Activated T-cell treated with anti-CD3 and anti-CD28 coated beads, Interleukin-2, amount 50 U/mL, for 24 hours (primary cell): ENCODE measurements at regions not wholly inside any gene's neighbourhood (a gene's known extent, or its start where the extent isn't known, plus 50 kb on each side); places are given as distances from the start of the nearest gene placed in this dataset.

Source experiments
- DNase-seq: peaks from one replicate; pipeline ENCODE4 v3.0.0-alpha.2; 2020
- H3K27ac Mint-ChIP-seq: 2 replicates; pipeline ENCODE4 v1.8.0; 2020; ENCODE audit warnings: mild to moderate bottlenecking, mixed read lengths
- H3K27me3 Mint-ChIP-seq: 2 replicates; pipeline ENCODE4 v1.8.0; 2020; ENCODE audit warnings: mixed read lengths
- H3K36me3 Mint-ChIP-seq: 2 replicates; pipeline ENCODE4 v1.8.0; 2020; ENCODE audit warnings: low read depth, mixed read lengths
- H3K4me1 Mint-ChIP-seq: 2 replicates; pipeline ENCODE4 v1.8.0; 2020; ENCODE audit warnings: low read depth, mixed read lengths
- H3K4me3 Mint-ChIP-seq: 2 replicates; pipeline ENCODE4 v1.8.0; 2020; ENCODE audit warnings: mild to moderate bottlenecking, moderate library complexity, mixed read lengths
- H3K9me3 Mint-ChIP-seq: 2 replicates; pipeline ENCODE4 v1.8.0; 2020; ENCODE audit warnings: mixed read lengths

DNA sequence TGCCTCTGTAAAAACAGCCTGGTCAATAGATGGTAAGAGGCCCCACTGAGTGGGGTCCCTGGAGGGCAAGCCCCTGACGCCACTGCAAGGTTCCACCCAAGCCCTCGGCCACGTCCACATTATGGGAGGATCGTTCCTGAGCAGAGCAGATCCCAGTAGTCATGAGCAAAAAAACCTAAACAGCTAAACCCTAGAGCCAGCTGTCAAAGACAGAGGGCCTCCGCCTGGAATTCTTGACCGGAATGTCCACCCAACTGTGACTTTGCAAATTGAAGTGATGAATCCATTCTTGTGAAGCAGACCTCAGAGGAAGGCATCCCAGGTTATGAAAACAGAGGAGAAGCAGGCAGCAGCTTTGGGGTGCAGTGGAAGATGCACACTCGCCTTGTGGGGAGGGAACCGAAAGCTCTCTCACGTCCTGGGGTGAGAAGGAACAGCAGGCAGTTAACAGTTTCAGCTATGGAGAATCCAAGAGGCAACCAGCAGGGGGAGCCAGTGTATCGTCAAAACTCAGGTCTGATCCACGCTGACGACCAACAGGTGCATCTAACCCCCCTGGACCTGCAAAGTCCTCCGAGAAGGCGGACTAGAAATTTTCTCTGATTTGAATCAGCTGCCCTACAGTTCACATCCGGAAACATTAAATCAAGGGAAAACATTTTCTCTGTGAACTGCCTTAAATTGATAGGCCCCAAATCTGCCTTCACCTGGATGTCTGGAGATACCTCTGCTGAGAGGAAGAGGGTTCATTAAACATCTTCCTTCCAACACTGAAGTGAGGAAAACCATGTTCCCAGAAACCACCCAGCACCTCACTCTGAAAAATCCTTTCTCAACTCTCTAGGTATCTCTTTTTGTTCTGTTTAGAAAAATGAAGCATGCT is 139.1 kb upstream of the PFKP start:
- no peak overlapping the region for H3K4me3 Mint-ChIP-seq

DNA sequence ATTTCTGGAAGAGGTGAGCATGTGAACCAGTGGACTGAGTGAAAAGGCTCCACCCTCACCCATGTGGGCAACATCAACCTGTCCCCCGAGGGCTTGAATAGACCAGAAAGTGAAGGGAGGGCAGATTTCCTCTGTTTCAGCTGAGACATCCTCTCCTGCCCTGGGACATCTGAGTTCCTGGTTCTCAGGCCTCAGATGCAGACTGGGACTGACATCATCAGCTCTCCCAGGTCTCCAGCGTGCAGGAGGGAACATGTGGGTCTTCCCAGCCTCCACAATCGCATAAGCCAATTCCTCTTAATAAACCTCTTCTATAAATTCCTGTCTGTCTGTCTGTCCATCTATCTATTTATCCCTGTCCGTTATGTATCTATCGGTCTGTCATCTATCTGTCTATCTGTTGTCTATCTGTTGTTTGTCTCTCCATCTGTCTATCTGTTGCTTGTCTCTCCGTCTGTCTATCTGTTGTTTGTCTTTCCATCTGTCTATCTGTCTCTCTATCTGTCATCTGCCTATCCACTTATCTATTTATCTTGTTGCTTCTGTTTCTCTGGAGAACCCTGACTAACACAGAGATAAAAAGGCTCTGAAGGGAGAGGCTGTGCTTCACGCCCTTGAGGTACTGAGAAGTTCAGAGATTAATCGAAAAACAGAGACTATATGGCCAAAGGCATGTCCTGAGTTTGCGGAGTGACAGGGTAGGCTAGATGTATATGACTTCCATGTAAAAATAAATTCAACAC is 140.3 kb upstream of the PFKP start:
- H3K4me1 Mint-ChIP-seq = peaks cover 9% of the 10 kb centered on the region
- DNase-seq = no peak
- H3K9me3 Mint-ChIP-seq = no peaks in the 10 kb centered on the region
- H3K27me3 Mint-ChIP-seq = peaks cover 68% of the 10 kb centered on the region
- H3K27ac Mint-ChIP-seq = no peak overlapping the region
- no peak overlapping the region for H3K4me3 Mint-ChIP-seq
- H3K36me3 Mint-ChIP-seq = no peaks in the 10 kb centered on the region

More for the DNA sequence above, 139.1 kb upstream of the PFKP start:
- Mint-ChIP-seq H3K36me3 (no peaks in the 10 kb centered on the region), H3K27ac (no peak overlapping the region), H3K27me3 (peaks cover 64% of the 10 kb centered on the region), H3K9me3 (no peaks in the 10 kb centered on the region), H3K4me1 (peaks cover 8% of the 10 kb centered on the region)
- peak; percentile 78 for DNase-seq

DNA sequence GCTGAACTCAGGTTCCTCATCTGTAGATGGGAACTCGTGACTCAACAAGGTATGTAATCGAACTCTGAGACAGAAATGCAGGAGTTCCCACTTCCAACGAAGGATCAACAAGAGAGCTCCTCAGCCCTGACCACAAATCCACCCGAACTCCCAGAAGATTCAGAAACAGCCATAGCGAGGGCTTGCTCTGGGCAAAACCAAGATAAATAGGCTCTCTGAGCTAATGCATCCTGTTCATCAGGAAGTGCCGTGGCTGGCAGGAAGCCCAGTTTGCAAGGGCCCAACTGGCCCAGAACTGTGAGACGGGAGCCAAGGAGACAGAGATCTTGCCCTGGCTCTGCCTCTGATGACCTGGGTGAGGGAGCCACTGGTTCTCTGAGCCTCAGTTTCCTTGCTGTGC is 141.7 kb upstream of the PFKP start:
- DNase-seq = no peak
- no peak overlapping the region for H3K4me3 Mint-ChIP-seq

DNA sequence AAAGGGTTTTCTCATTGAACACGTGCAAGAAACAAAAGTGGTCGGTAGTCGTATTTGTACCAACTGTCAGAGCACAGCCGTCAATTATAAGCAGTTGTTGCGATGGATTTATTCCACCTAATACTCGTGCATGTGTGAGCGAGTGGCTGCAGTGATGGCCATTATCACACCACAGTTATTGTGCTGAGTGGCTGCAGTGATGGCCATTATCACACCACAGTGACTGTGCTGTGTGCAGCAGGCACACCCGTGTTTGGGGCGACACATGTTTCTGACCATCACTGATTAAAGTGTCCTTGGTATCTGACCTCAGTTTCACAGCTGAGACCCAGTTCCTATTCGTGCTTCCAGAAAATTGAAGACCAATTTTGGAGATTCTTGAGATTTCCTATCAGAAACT is 142.9 kb upstream of the PFKP start:
- Mint-ChIP-seq H3K36me3 (no peaks in the 10 kb centered on the region), H3K27ac (no peak overlapping the region), H3K4me1 (peaks cover 9% of the 10 kb centered on the region), H3K27me3 (peaks cover 84% of the 10 kb centered on the region), H3K4me3 (no peak overlapping the region), H3K9me3 (no peaks in the 10 kb centered on the region)
- no peak for DNase-seq

More for the DNA sequence above, 141.7 kb upstream of the PFKP start:
- peaks cover 9% of the 10 kb centered on the region for H3K4me1 Mint-ChIP-seq
- no peaks in the 10 kb centered on the region for H3K9me3 Mint-ChIP-seq
- no peaks in the 10 kb centered on the region for H3K36me3 Mint-ChIP-seq
- no peak overlapping the region for H3K27ac Mint-ChIP-seq
- H3K27me3 Mint-ChIP-seq = peaks cover 78% of the 10 kb centered on the region

DNA sequence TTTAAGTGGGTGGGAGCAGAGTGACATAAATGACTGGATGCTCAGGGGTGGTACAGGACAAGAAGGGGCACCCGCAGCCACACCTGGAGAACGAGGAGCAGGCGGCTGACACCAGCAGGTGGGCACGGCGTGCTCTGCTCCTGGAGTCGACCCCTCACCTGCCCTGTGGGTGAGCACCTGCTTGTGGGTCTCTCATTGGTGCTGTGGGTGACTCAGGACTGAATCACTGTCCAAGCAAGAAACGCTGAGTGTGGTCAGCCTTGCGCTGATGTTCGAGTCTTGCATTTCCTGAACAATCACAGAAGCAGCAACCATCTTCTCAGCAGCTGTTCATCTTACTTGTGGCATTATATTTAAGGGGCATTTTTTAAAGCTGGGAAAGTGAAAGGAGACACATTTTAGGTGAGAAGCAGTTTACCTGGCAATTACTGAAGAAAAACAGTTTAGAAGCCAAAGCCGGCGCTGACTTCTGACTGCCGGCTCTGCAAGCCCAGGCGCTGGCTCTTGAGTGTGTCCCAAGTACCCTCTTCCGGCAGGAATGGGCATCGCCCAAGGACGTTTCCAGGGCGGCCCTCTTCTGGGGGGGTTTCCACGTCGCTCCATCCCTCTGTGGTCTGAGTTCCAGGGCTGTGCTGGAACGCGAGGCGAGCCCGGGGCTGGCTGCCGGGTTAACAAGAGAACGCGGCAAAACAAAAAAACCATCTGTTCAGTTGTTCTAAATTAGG is 145.2 kb upstream of the PFKP start:
- Mint-ChIP-seq H3K27me3 (peaks cover 80% of the 10 kb centered on the region), H3K36me3 (no peaks in the 10 kb centered on the region), H3K4me1 (peaks cover 6% of the 10 kb centered on the region), H3K9me3 (no peaks in the 10 kb centered on the region), H3K4me3 (no peak overlapping the region), H3K27ac (no peak overlapping the region)
- no peak for DNase-seq

DNA sequence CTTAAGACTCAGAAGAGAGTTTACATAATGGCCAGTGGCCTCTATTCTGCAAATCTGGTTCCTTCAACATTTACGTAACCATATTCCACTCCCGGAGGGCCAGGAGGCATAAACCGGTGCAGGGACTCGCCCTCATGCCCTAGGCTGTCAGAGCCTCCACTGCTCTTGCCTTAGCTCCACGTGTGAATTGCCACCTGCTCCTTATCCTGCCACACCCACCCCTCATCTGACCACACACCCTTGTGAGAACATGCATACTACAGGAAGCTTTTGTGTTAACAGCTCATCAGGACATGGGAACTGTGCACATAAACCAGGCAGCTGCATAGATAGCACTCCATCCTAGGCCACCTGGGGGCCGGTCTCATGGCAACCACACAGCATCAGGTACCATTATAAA is 146.7 kb upstream of the PFKP start:
- Mint-ChIP-seq H3K27me3 (peaks cover 74% of the 10 kb centered on the region), H3K4me1 (peaks cover 6% of the 10 kb centered on the region), H3K9me3 (no peaks in the 10 kb centered on the region), H3K36me3 (no peaks in the 10 kb centered on the region), H3K4me3 (no peak overlapping the region), H3K27ac (no peak overlapping the region)
- DNase-seq = no peak

DNA sequence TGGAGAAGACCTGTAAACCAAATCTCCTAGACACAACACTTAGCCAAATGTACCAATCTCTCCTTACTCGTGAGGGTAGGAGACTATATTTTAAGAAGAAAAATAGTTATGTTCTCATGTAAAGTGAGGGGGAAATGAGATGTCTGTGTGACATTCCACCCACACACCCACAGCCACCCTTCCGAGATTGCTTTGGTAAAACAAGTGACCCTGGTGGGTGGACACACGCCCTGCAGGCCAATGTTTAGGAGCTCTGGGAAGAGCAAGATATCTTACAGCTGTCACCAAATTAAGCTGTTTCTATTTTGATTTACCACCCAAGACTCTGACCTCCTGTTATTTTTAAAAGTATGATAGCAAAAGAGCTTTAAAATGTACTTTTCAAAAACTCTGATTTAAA is 147.2 kb upstream of the PFKP start:
- H3K27ac Mint-ChIP-seq = no peak overlapping the region
- H3K36me3 Mint-ChIP-seq = no peaks in the 10 kb centered on the region
- H3K4me3 Mint-ChIP-seq = no peak overlapping the region
- DNase-seq = no peak
- peaks cover 3% of the 10 kb centered on the region for H3K4me1 Mint-ChIP-seq
- peaks cover 69% of the 10 kb centered on the region for H3K27me3 Mint-ChIP-seq
- H3K9me3 Mint-ChIP-seq = no peaks in the 10 kb centered on the region

DNA sequence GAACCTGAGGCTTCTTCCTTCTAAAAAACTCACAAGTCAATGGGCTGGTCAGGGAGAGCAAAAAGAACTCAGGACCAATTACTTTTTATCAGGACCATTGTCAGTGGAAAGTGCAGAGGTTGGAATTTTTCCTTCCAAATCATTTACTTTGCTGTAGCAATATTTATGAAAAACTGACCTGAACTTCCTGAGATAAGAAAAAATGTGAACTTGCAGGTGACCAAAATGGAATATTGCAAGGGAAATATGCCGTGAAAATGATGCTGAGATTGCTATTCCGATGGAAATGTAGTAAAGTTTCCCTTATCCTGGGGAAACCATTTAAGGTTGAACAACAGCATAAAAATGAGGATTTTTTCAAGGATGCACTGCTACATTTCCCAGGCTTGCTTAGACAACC is 148.3 kb upstream of the PFKP start:
- Mint-ChIP-seq H3K27me3 (peaks cover 68% of the 10 kb centered on the region), H3K27ac (no peak overlapping the region), H3K4me1 (peaks cover 3% of the 10 kb centered on the region), H3K9me3 (no peaks in the 10 kb centered on the region), H3K4me3 (no peak overlapping the region), H3K36me3 (no peaks in the 10 kb centered on the region)
- no peak for DNase-seq

DNA sequence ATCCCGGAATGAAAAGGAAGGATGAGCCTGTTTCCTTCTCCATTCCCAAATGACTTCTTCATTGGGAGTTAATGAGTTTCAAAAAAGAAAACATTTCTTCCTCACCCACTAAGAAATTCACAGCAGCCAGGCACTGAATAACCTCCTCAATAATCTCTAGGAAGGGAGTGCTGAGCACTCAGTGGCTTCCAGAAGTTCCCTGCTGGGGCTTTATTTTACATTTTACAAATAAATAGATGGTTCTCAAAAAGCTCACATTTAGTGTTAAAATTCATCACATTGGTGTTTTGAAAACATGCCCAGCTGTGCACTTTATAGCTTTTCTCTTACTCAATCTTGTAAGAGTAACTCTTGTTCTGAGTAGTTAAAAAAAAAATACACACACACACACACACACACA is 148.9 kb upstream of the PFKP start:
- Mint-ChIP-seq H3K36me3 (no peaks in the 10 kb centered on the region), H3K4me3 (no peak overlapping the region), H3K9me3 (no peaks in the 10 kb centered on the region), H3K4me1 (peaks cover 3% of the 10 kb centered on the region), H3K27me3 (peaks cover 64% of the 10 kb centered on the region), H3K27ac (no peak overlapping the region)
- no peak for DNase-seq

DNA sequence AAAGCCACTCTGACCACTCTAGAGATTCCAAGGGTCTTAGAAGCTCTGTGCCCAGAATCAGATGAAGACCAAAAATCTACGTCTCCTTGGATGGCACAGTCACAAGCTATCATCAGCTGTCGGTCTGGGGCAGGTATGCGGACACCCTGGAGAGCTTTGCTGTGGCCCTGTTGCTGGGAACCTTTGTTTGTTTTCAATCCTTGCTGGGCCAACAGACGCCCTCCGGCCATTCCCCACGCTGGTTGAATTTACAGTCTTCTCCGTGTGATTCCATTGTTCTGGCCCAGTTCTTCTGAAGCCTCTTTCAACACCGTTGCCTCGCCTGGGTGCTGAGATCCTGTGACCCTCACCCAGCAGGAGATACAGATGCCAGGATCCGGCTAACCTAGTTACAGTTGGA is 149.4 kb upstream of the PFKP start:
- no peaks in the 10 kb centered on the region for H3K9me3 Mint-ChIP-seq
- no peak overlapping the region for H3K4me3 Mint-ChIP-seq
- H3K4me1 Mint-ChIP-seq = no peaks in the 10 kb centered on the region
- DNase-seq = no peak
- H3K27ac Mint-ChIP-seq = no peak overlapping the region
- no peaks in the 10 kb centered on the region for H3K36me3 Mint-ChIP-seq
- peaks cover 59% of the 10 kb centered on the region for H3K27me3 Mint-ChIP-seq

DNA sequence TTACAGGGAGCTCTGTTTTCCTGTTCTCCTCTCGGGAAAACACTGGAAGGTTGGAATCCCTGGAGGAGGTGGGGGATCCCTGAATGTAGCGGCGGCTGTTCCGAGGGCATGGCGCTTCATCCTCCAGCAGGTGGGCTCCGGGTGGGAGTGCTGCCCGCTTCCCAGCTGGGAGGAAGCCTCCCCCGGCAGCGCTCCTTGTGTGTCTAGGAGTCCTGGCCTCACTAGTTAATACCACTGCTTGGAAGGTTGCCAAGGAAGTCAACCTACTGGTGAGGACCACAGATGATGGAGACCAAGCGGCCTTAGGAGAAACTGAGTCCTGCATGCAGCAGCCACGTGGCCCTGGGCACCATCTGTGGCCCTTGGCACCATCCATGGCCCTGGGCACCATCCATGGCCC is 151.9 kb upstream of the PFKP start:
- no peaks in the 10 kb centered on the region for H3K9me3 Mint-ChIP-seq
- DNase-seq = no peak
- no peak overlapping the region for H3K27ac Mint-ChIP-seq
- H3K27me3 Mint-ChIP-seq = peaks cover 47% of the 10 kb centered on the region
- no peaks in the 10 kb centered on the region for H3K4me1 Mint-ChIP-seq
- no peaks in the 10 kb centered on the region for H3K36me3 Mint-ChIP-seq
- H3K4me3 Mint-ChIP-seq = no peak overlapping the region

DNA sequence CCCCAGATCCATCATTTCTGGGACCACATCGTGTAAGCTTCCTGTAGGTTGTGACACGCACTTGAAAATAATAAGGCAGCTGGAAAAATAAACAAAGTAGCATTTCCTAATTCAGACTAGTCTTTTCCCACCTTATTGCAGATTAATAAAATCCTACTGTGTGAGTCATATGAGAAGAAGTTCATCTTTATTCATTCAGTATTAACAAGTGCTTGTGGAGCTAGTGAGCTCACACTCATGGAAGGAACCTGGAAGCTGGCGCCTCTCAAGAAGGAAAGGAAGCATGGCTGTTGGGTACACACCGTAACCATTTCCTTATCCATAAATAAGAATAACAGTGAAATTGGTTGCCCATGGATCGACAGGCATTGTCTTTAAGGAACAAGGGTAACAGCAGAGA is 152.6 kb upstream of the PFKP start:
- H3K27ac Mint-ChIP-seq = no peak overlapping the region
- no peak overlapping the region for H3K4me3 Mint-ChIP-seq
- H3K9me3 Mint-ChIP-seq = no peaks in the 10 kb centered on the region
- peaks cover 4% of the 10 kb centered on the region for H3K4me1 Mint-ChIP-seq
- no peak for DNase-seq
- H3K36me3 Mint-ChIP-seq = no peaks in the 10 kb centered on the region
- H3K27me3 Mint-ChIP-seq = peaks cover 46% of the 10 kb centered on the region

DNA sequence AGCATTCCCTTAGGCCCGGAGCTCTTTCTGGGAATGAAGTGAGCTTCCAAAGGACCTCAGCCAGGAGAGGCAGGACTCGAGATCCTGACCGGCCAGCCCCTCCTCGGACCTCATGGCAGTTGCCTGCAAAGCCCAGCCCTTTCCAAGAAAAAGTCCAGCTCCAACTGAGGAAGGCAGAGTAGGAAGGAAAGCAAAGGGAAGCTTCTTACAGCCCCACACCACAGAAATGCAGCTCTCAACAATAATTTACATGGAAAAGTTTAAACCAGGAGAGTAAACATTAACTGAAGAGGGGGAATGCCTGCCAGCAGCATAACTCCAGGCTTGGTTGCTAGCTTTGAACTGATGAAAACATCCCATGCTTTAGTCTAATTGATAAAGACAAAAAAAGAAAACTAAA is 153.9 kb upstream of the PFKP start:
- no peak overlapping the region for H3K4me3 Mint-ChIP-seq
- H3K36me3 Mint-ChIP-seq = no peaks in the 10 kb centered on the region
- DNase-seq = no peak
- peaks cover 14% of the 10 kb centered on the region for H3K4me1 Mint-ChIP-seq
- H3K27me3 Mint-ChIP-seq = peaks cover 37% of the 10 kb centered on the region
- no peaks in the 10 kb centered on the region for H3K9me3 Mint-ChIP-seq
- no peak overlapping the region for H3K27ac Mint-ChIP-seq

DNA sequence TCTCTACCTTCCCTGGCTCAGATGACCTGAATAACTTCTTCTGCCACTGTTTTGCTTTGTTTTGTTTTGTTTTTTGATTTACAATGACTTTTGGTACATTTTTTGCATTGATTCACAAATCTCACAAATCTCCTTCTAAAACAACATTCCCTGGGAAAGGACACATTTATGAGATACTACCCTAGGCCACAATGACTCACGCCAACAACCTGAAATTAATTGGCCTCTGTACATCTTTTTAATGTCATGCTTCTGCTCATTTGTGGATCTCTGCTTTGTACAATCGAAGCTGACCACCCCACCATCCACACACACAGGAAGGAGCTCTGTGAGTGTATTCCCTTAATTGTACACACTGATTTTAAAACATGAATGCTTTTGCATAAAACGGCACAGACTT is 156.7 kb upstream of the PFKP start:
- Mint-ChIP-seq H3K4me3 (no peak overlapping the region), H3K36me3 (no peaks in the 10 kb centered on the region), H3K27me3 (peaks cover 27% of the 10 kb centered on the region), H3K9me3 (no peaks in the 10 kb centered on the region), H3K4me1 (peaks cover 18% of the 10 kb centered on the region), H3K27ac (no peak overlapping the region)
- DNase-seq = no peak

DNA sequence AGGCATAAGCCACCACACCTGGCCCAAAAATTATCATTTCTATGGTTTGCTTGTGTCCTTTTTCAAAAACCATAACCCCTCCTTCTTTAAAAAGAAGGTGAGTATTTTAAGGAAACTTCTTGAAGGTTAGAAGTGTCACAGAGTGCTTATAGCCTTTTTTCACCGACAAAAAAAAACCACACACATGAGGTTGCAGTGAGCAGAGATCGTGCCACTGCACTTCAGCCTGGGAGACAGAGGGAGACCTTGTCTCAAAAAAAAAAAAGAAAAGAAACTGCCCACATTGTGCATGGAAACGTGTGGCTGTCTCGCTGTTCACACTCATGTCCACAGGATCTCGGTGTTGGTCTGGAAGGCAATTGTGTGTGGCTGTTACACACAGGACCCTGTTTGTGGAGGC is 157.4 kb upstream of the PFKP start:
- Mint-ChIP-seq H3K4me3 (no peak overlapping the region), H3K27me3 (peaks cover 31% of the 10 kb centered on the region), H3K4me1 (peaks cover 18% of the 10 kb centered on the region), H3K27ac (no peak overlapping the region), H3K9me3 (no peaks in the 10 kb centered on the region), H3K36me3 (no peaks in the 10 kb centered on the region)
- no peak for DNase-seq
